GM18909 (cell line): ENCODE measurements at regions not wholly inside any gene's neighbourhood (a gene's known extent, or its start where the extent isn't known, plus 50 kb on each side); places are given as distances from the start of the nearest gene placed in this dataset.
A peak's percentile ranks its signal among the peaks of the same experiment; 100 is the strongest.

Experiments used
- ATAC-seq: cut with Tn5 transposase; IDR thresholded peaks from one replicate; pipeline ENCODE4 v1.9.1; 2021; ENCODE audit warnings: mild to moderate bottlenecking; ENCODE audit not compliant: unreplicated experiment, poor library complexity

DNA sequence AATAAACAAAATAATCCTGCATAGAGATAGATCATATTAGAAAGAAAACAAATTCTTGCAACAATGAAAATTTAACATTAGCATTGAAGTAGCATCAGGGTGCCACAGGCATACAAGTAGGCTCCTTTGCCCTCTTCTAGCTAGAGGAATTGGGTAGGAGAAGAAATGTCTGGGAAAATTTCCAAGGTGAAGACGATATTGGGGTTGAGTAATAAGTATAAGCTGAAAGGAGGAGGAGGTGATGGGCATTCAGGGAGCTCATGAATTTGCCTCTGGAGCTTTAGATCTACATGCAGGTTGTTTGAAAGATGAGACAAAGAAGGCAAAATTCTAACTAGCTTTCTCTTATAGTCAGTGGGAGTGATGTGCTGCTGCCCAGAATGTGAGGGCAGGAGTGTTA, 504.9 kb downstream of the CCDC85A start:
- ATAC-seq: no peak

GRCh38 chr2:56693501-56693900, 509.7 kb downstream of the CCDC85A start:
- ATAC-seq: no peak

DNA sequence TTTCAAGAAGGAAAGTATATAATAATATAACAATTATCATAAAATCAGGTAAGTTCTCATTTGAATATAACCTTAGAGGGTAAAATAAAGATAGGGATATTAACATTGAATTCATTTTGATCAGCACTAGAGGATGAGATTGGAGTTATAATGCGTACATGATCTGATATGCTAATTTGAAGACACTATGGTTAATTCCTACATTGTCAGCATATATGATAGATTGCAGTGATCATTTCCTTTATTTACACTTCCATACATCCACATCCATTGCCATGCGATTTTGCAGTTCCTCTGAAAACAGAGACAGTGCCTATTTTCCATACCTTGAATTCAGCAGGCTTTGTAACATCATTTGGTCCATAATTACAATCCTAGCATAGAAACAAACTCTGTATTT, 519.2 kb downstream of the CCDC85A start:
- ATAC-seq: no peak

DNA sequence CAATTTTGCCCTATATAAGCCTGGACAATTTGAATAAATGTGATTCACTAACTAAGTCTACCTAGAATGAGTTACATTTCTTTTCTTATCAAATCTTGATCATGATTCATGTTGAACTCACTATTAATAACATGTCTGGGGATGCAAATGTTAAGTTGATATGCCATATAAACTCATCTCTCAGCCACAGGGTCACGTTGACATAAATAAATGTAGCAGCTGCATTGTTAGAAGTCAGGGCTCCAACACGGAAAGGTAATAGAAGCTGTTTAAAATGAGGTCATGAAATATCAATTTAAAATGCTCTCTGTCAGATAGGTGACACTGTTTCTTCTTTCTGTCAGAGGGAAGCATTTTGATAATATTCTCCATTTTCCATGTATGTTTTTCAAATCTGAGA, 521.9 kb downstream of the CCDC85A start:
- no peak for ATAC-seq

- ATAC-seq: no peak
These were observed 523.4 kb downstream of the CCDC85A start for GRCh38 chr2:56707218-56707617.

- ATAC-seq: no peak
These were observed 523.9 kb downstream of the CCDC85A start for GRCh38 chr2:56707650-56708049.

DNA sequence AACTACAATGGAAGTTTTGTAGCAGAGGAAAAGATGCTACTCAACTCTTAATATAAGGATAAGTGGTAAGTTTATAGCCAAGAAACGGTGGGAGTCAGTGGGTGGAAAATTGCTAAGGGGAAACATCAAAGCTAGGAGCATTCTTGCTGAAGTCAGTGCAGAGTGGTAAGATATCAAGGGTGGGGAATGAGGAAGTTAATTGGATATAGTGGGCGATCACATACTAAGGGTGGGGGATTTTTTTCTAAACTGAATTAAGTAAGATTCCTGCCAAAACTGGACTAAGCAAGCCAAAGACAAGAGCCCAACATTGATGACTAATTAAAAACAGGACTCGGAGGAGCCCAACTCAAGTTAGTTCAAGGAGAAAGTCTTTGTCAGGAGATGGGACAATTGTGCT, 525.4 kb downstream of the CCDC85A start:
- ATAC-seq: no peak

DNA sequence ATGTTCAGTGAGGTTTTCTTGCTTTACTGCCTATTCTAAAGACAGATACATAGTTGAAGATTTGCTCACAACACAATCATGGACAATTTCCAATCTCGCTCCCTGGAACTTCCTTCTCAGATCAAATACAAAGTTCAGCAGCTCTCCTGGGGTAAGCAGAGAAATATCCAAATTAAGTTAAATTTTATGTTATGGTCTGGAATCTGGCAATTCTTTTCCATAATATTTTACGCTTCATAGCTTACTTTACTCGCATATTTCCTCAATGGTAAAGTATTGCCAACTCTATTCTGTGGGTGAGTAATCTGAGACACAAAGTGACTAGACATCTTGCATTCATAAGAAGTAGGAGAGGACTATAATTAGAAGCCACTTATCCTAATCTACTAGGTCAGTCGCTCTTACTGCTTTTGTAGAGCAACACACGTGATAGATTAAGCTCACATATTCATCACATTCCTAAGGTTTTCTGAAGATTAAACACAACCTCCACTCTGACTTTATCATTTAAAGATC, 529.4 kb downstream of the CCDC85A start:
- ATAC-seq: no peak

GRCh38 chr2:56713978-56714377, 530.2 kb downstream of the CCDC85A start:
- ATAC-seq: no peak

DNA sequence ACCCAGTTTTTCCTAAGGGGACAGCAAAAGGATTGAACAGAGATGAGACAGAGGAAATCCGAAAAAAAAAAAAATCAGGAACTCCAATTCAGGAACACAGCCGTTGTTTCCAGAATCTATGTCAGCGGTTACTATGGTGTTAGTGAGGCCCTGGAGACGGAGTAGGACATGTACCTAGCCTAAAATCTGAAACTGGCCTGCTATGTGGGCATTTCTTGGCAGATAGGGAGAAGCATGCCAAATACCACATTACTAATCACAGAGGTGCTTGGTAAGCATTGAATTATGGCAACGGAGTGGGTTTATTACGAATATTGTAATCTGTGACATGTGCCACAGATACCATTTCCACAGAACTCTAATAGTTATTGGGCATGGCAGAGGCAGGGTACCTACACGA, 530.6 kb downstream of the CCDC85A start:
- no peak for ATAC-seq

- ATAC-seq: no peak
These were observed 531.9 kb downstream of the CCDC85A start for GRCh38 chr2:56715683-56716082.

- no peak for ATAC-seq
These were observed 534.6 kb downstream of the CCDC85A start for GRCh38 chr2:56718413-56718812.

GRCh38 chr2:56729212-56729611, 545.4 kb downstream of the CCDC85A start:
- ATAC-seq: no peak

DNA sequence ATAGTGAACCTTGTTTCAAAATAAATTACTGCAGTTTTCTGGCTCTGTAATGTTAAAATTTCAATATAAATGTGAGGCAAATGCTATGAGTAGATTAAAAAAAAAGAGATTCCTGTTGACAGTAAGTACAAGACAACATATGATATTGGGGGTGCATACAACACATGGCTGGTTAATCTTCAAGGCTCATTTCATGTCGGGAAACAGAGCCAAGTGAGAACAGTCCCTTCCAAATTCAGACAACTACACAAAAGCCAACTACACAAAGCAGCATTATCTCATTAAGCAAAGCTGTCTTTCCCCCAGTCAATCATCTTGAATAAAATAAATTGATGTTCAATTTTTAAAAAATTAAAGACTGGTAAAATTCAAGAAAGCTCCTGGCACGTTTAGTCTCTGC, 549.2 kb downstream of the CCDC85A start:
- ATAC-seq: no peak

- ATAC-seq: no peak
These were observed 555.6 kb downstream of the CCDC85A start for GRCh38 chr2:56739413-56739812.

GRCh38 chr2:56741601-56742102, 557.9 kb downstream of the CCDC85A start:
- ATAC-seq: no peak

GRCh38 chr2:56743807-56744206, 560.0 kb downstream of the CCDC85A start:
- no peak for ATAC-seq

GRCh38 chr2:56749152-56749752, 565.5 kb downstream of the CCDC85A start:
- peak; percentile 65 for ATAC-seq

GRCh38 chr2:56753182-56753581, 569.4 kb downstream of the CCDC85A start:
- ATAC-seq: no peak

DNA sequence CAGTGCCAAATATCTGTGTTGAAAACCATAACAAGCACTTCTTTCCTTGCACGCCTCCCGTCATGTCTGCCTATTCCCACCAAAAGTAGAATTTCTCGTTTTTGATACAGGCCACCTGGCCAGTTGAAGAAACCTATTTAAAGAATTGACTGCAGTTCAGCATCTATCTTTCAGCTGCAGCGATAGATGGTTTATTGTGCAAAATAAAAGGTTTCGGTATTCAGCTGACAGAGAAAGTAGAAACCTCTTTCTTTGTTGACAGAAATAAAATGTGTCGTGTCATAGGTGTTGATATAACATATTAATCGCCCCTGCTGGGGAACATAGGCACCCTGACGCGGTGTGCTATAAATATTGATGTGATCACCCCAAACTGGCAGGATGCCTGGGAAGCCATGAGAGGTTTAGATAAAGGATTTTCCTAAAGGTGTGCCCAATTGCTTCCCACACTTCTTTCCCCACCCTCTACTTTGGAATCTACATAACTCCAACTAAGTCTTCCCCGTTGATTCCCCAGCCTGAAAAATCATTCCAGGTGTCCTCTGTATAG, 570.4 kb downstream of the CCDC85A start:
- ATAC-seq: no peak

GRCh38 chr2:56754627-56755026, 570.8 kb downstream of the CCDC85A start:
- no peak for ATAC-seq

GRCh38 chr2:56757884-56758545, 574.2 kb downstream of the CCDC85A start:
- no peak for ATAC-seq
